ENCODE measurements at regions not wholly inside any gene's neighbourhood (a gene's known extent, or its start where the extent isn't known, plus 50 kb on each side); places are given as distances from the start of the nearest gene placed in this dataset.

DNA sequence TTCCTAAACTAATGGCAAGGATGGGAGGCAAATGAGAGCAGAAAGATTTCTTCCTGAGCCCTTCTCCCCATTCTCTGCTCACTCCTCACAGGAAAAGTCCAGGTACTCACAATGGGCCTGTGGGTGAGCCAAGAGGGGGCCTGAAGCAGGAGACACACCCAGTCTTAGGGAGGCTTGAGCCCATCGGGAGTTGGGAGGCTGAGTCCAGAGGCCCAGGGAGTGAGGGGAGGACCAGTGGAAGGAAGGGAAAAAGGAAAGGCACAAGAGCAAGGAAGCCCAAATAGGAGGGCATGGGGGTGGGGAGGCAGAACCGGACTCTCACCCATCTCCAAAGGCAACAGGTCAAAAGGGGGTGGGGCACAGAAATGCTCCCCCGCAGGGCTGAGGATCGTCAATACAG lies 68.1 kb upstream of the CNEP1R1 start:
- TF ChIP-seq POLR2A (IDR thresholded peaks at IDR 0.05) = no peak
- TF ChIP-seq, protein P1, sequence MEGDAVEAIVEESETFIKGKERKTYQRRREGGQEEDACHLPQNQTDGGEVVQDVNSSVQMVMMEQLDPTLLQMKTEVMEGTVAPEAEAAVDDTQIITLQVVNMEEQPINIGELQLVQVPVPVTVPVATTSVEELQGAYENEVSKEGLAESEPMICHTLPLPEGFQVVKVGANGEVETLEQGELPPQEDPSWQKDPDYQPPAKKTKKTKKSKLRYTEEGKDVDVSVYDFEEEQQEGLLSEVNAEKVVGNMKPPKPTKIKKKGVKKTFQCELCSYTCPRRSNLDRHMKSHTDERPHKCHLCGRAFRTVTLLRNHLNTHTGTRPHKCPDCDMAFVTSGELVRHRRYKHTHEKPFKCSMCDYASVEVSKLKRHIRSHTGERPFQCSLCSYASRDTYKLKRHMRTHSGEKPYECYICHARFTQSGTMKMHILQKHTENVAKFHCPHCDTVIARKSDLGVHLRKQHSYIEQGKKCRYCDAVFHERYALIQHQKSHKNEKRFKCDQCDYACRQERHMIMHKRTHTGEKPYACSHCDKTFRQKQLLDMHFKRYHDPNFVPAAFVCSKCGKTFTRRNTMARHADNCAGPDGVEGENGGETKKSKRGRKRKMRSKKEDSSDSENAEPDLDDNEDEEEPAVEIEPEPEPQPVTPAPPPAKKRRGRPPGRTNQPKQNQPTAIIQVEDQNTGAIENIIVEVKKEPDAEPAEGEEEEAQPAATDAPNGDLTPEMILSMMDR (IDR thresholded peaks at IDR 0.05) = no peak
